ENCODE measurements at regions not wholly inside any gene's neighbourhood (a gene's known extent, or its start where the extent isn't known, plus 50 kb on each side); places are given as distances from the start of the nearest gene placed in this dataset.

DNA sequence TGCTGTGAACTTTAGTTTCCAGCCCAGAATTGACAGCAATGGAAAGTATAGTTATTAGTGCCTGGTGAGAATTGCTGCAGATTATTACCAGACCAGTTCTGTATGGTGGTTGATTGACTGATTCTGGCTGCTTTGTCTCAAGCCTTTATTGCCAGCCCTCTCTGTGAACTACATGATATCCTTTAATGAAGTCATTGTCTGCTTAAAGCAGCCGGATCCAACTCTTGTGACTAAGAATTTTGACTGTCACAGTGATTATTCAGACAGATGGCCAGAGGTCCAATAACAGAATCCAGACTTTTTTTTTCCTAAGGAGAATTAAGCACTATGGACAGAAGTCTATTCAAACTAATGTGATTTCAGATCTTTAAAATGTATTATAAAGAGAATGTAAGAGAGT is 1548.6 kb upstream of the B3GALT2 start:
- CTCF ChIA-PET (ENCODE audit: unreplicated experiment) = no interaction called here
- Histone ChIP-seq H4K20me1 (ENCODE audit: insufficient read depth, low read length) (no peaks in the 10 kb centered on the region), H3K4me3 (ENCODE audit: low read depth, low read length, poor library complexity, severe bottlenecking) (no peak overlapping the region), H2AFZ (ENCODE audit: low read length) (no peak overlapping the region), H3K9me3 (ENCODE audit: low read length) (no peaks in the 10 kb centered on the region), H3K4me1 (ENCODE audit: insufficient read depth, low read length, poor library complexity, severe bottlenecking) (no peaks in the 10 kb centered on the region), H3K9me2 (ENCODE audit: insufficient read depth, low read length) (no peaks in the 10 kb centered on the region), H3K27ac (ENCODE audit: low read depth, low read length, poor library complexity, severe bottlenecking) (no peak overlapping the region), H3K79me2 (ENCODE audit: insufficient read depth, low read depth, low read length) (no peaks in the 10 kb centered on the region), H3K36me3 (ENCODE audit: insufficient read depth, low read length) (no peaks in the 10 kb centered on the region), H3K4me2 (ENCODE audit: low read length) (no peak overlapping the region)
- POLR2A ChIA-PET = no interaction called here
- no peak for TF ChIP-seq EZH2phosphoT487 (IDR thresholded peaks at IDR 0.05; ENCODE audit: borderline replicate concordance, low read depth, low read length)
- TF ChIP-seq, protein P1, sequence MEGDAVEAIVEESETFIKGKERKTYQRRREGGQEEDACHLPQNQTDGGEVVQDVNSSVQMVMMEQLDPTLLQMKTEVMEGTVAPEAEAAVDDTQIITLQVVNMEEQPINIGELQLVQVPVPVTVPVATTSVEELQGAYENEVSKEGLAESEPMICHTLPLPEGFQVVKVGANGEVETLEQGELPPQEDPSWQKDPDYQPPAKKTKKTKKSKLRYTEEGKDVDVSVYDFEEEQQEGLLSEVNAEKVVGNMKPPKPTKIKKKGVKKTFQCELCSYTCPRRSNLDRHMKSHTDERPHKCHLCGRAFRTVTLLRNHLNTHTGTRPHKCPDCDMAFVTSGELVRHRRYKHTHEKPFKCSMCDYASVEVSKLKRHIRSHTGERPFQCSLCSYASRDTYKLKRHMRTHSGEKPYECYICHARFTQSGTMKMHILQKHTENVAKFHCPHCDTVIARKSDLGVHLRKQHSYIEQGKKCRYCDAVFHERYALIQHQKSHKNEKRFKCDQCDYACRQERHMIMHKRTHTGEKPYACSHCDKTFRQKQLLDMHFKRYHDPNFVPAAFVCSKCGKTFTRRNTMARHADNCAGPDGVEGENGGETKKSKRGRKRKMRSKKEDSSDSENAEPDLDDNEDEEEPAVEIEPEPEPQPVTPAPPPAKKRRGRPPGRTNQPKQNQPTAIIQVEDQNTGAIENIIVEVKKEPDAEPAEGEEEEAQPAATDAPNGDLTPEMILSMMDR (conservative IDR thresholded peaks at IDR 0.05; ENCODE audit: low read length) = no peak
- BruUV-seq (replicated peaks) = no TSS peak
- DNase-seq (ENCODE audit: low spot score) = no peak
- intact Hi-C loops (cut with micrococcal nuclease; ENCODE audit: unreplicated experiment) = no loop called here

DNA sequence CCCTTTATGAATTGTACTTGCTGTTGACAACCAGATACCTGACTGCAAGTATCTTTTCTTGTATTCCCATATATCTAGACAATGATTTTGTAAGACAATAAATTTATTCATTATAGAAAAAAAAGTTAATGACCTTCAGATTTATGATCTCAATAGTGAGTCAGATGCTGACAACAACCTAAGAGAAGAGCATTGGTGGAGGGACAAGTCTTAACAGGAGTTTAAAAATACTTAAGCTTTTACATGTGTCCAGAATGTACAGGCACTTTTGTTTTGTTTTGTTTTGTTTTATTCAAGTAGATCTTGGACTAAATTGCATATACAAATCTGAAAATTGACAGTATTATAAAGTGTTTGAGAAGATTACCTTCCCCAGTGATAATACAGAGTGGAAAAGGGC is 1544.6 kb upstream of the B3GALT2 start:
- Histone ChIP-seq H3K4me3 (ENCODE audit: low read depth, low read length, poor library complexity, severe bottlenecking) (no peak overlapping the region), H3K9me3 (ENCODE audit: low read length) (no peaks in the 10 kb centered on the region), H3K4me2 (ENCODE audit: low read length) (no peak overlapping the region), H3K36me3 (ENCODE audit: insufficient read depth, low read length) (no peaks in the 10 kb centered on the region), H2AFZ (ENCODE audit: low read length) (no peak overlapping the region), H4K20me1 (ENCODE audit: insufficient read depth, low read length) (no peaks in the 10 kb centered on the region), H3K9me2 (ENCODE audit: insufficient read depth, low read length) (no peaks in the 10 kb centered on the region), H3K27ac (ENCODE audit: low read depth, low read length, poor library complexity, severe bottlenecking) (no peak overlapping the region), H3K4me1 (ENCODE audit: insufficient read depth, low read length, poor library complexity, severe bottlenecking) (peaks cover 7% of the 10 kb centered on the region), H3K79me2 (ENCODE audit: insufficient read depth, low read depth, low read length) (no peaks in the 10 kb centered on the region)
- no peak for DNase-seq (ENCODE audit: low spot score)
- intact Hi-C loops (cut with micrococcal nuclease; ENCODE audit: unreplicated experiment) = no loop called here
- CTCF ChIA-PET (ENCODE audit: unreplicated experiment) = no interaction called here
- TF ChIP-seq, protein P1 (conservative IDR thresholded peaks at IDR 0.05; ENCODE audit: low read length) = no peak
- TF ChIP-seq EZH2phosphoT487 (IDR thresholded peaks at IDR 0.05; ENCODE audit: borderline replicate concordance, low read depth, low read length) = no peak
- POLR2A ChIA-PET = interaction anchor here (0.6 kb wide), 1 partner anchor 20 kb away, joined by 5 read pairs; no protein-coding TSS in a partner anchor
- no TSS peak for BruUV-seq (replicated peaks)

DNA sequence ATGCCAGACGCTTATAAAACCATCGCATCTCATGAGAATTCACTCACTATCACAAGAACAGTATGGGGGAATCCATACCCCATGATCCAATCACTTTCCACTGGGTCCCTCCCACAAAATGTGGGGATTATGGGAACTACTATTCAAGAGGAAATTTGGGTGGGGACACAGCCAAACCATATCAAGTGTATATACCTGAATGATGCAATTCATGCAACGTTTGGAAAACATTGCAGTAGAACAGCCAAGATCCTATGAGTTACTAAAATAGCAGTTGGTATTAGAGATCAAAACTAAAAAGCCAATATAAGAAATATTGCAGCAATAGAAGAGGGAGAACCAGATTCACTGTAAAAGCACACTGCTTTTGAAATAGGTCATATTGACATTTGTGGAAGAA is 1543.9 kb upstream of the B3GALT2 start:
- Histone ChIP-seq H3K9me2 (ENCODE audit: insufficient read depth, low read length) (no peaks in the 10 kb centered on the region), H3K79me2 (ENCODE audit: insufficient read depth, low read depth, low read length) (no peaks in the 10 kb centered on the region), H2AFZ (ENCODE audit: low read length) (no peak overlapping the region), H3K9me3 (ENCODE audit: low read length) (no peaks in the 10 kb centered on the region), H3K4me2 (ENCODE audit: low read length) (no peak overlapping the region), H3K4me3 (ENCODE audit: low read depth, low read length, poor library complexity, severe bottlenecking) (no peak overlapping the region), H3K4me1 (ENCODE audit: insufficient read depth, low read length, poor library complexity, severe bottlenecking) (peaks cover 7% of the 10 kb centered on the region), H3K27ac (ENCODE audit: low read depth, low read length, poor library complexity, severe bottlenecking) (no peak overlapping the region), H3K36me3 (ENCODE audit: insufficient read depth, low read length) (no peaks in the 10 kb centered on the region), H4K20me1 (ENCODE audit: insufficient read depth, low read length) (no peaks in the 10 kb centered on the region)
- TF ChIP-seq EZH2phosphoT487 (IDR thresholded peaks at IDR 0.05; ENCODE audit: borderline replicate concordance, low read depth, low read length) = no peak
- TF ChIP-seq, protein P1 (conservative IDR thresholded peaks at IDR 0.05; ENCODE audit: low read length) = no peak
- DNase-seq (ENCODE audit: low spot score) = no peak
- intact Hi-C loops (cut with micrococcal nuclease; ENCODE audit: unreplicated experiment) = no loop called here
- no TSS peak for BruUV-seq (replicated peaks)
- ChIA-PET POLR2A (no interaction called here), CTCF (ENCODE audit: unreplicated experiment) (no interaction called here)
